ENCODE measurements at regions not wholly inside any gene's neighbourhood (a gene's known extent, or its start where the extent isn't known, plus 50 kb on each side); places are given as distances from the start of the nearest gene placed in this dataset.
"Not testable (repeated sequence)": the region's sequence is repeated elsewhere in the genome, so short reads cannot be mapped to it uniquely, and the experiment has no call there.

DNA sequence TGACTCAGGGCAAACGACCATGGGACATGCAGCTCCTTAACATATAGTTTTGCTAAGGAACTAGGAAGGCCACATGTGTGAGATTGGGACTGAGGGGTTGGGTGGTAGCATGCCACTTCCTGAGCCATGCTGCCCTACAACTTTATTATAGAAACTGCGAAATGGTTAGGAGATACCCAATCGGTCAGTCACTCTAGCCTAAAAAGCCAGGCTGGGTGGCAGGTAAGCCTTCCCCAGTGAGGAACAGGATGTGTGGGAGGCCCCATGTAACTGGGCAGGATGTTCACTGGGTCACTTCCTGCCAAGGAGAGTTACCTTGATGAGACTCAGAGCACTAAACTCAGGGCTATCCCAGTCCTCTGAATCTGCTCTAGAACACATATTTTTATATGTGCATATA is 123.5 kb downstream of the MAP3K7 start:
- DNase-seq: no peak

DNA sequence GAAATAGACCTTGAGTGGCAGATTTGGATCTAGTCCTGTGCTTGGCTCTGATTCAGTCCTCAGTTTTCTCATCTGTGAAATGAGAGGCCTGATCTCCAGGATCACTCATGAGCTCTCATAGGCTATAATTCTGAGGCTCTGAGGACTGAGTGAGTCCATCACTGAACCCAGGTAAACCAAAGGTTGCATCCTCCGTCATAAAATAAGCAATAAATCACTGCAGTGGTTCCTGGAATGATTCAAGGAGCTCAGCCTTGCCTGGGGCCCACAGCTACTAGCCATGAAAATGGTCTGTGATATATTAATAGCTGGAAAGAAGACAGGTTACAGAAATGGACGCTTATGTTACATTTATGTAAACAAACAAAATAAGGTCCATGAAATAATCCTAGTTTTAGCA is 124.8 kb downstream of the MAP3K7 start:
- DNase-seq: no peak

DNA sequence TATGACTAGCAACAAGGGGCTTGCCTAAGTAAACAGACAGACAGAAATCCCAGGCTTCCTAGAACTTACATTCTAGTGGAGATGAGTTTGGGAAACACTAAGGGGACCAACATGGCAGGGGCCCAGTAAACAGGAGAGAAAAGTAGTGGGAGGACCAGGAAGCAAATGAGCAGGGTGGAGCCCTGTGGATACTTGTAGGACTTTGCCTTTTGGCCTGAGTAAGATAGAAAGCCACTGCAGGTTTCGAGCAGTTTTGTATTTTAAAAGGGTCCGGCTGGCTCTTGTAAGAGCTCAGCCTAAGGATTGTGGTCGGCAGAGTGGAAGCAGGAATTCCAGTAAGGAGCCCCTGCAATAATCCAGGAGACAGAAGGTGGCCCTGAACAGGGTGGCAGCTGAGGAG is 125.5 kb downstream of the MAP3K7 start:
- no peak for DNase-seq

DNA sequence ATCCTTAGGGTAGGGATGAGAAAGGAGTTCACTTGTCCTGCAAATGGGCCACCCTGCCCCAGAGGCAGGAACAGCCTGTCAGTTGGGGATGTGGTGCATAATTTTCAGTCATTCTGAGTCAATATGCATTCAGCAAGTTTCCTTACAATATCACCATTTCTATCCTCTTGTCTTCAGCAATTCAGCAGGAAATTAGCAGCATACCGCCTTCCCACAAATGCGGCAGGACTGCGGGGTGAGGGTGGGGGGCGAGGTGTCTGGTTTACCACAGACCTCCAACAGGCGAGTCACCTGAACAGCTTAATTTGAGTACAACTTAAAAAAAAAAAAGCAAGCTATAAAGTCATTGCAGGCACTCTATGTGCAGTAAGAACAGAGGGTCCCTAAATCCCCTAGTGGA is 126.8 kb downstream of the MAP3K7 start:
- no peak for DNase-seq

DNA sequence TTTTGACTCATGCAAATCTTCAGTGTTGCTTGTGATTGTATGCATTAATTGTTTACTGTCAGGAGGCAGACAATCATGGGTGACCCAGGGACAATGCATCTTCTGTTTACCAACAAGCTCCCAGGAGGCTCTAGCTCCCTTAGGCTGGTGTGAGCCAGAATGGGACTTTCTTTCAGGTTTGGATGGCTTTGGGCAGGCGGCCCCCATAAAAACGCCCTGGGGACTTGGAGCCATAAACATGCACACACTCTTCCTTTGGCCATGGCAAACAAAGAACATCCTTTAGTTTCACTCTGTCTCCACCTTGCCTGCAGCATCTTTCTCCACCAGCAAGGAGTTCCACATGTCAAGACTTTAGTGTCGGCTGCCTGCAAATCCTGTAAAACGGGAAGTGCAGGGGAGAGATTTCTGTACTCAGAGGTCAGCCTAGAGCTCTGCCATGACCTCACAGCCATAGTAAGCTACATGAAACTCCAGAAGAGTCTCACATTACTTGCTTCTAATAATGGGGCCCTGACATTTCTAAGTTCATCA is 127.6 kb downstream of the MAP3K7 start:
- no peak for DNase-seq

DNA sequence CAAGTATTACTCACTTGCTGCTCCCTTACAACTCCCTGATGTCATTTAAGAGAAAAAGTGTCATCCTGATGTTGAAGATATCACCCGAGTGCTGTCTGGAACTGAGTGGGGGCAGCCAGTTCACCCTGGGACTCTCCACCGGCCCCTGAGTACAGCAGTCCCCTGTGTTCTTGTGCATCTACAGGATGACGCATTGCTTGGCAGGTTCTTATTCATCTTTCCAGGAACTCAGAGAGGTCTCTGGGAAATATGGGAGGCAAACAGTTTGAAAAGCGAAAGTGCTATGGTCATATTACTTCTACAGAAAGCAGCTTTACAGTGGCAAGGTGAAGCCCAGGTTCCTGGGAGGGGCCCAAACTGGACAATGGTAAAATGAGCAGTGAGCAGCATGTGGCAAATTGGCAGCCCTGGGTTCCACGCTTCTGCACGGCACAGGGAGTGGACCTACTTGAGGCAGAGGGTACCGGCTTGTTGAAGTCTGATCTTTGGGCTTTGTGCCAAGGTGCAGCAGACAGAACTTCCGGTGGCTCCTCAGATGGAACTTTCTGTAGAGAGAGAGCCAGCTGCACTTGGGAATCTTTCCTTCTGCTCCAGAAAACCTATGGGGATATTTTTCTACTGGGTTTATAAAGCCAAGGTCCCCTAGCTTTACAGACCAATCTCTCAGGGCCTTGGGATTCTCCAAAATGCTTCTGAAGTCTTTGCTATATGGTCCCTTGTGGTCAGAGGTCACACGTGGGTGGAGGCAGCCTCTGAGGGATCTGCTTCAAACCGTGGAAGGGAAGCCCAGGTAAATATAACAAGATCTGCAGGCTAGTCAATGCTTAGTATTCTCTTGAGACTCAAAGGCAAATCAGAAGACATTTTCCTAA is 128.3 kb downstream of the MAP3K7 start:
- DNase-seq: no peak

DNA sequence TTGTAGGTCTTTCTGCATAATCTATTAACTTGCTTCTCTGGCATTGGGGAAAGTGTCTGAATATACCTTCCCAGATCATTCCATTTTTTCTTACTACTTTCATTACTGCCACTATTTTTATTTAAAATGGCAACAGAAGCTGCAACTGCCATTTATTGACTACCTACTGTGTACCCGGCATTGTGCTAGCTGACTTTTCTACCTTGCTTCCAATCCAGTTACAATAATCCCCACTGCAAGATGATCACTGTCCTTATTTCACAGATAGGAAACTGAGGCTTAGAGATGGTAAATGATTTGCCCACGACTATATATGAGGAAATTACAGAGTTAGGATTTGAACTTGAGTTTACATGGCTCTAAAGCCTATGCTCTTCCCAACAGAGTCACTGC is 129.0 kb downstream of the MAP3K7 start:
- no peak for DNase-seq

DNA sequence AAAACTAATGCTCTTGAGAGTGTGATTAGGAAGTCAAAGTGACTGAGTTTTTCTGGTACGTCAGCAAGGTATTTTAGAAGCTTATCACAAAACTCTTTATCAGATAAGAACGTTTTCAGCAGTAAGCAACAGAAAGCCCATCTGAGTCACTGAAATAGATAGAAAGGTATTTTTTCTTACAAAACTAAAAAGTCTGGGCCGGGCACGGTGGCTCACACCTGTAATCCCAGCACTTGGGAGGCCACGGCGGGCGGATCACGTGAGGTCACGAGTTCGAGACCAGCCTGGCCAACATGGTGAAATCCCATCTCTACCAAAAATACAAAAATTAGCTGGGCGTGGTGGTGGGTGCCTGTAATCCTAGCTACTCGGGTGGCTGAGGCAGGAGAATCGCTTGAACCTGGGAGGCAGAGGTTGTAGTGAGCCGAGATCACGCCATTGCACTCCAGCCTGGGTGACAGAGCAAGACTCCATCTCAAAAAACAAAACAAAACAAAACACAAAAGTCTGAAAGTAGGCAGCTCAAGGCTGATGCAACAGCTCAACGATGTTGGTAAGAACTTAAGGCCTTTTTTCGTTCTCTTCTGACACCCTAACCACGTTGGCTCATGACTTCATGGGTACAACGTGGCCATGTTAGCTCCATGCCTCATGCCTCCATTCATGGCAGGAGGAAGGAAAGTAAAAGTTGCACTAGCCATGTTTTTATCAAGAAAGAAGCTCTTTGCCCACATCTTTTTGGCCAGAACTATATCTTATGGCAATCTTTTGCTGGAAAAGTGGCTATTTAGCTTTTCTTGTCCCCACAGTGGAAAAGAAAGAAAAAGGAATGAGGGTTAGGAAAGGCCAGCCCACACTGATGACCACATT is 129.6 kb downstream of the MAP3K7 start:
- DNase-seq: not testable (repeated sequence)

DNA sequence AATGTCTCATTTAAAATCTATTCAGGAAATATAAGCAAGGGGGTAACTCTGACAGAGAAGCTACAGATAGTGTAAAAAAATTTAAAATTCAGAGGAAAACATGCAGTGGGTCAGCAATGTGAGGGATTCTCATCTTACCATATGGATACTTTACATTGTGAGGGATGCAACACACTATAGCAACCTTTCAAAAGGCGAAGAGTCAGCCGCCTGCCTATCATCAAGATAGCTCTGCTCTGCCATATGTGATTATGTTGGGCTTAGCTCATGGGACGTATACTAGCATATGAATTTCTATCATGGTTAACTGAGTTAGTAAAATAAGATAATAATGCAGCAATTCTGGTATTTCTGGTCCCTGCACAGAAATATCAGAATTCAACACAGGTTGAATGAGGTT is 130.9 kb downstream of the MAP3K7 start:
- no peak for DNase-seq

DNA sequence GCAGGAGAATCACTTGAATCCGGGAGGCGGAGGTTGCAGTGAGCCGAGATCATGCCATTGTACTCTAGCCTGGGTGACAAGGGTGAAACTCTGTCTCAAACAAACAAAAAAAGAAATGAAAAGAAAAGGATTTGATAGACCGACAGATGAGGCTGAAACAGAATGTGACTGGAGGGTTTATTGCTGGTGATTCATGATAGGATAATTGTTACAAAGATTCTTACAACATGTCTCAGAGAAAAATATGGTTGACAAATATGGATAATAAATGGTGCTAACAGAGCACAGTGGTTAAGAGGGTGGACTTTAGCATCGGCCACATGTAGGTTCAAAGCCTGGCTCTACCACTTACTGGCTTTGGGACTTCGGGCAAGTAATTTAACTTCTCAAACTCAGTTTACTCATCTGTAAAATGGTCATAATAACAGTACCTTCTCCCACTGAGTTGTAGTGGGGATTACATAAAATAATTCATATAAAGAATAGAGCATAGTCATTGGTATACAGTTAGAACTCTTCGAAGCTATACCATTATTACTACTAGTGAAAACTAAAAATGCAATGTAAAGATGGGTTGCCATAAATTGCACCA is 131.9 kb downstream of the MAP3K7 start:
- DNase-seq: no peak

DNA sequence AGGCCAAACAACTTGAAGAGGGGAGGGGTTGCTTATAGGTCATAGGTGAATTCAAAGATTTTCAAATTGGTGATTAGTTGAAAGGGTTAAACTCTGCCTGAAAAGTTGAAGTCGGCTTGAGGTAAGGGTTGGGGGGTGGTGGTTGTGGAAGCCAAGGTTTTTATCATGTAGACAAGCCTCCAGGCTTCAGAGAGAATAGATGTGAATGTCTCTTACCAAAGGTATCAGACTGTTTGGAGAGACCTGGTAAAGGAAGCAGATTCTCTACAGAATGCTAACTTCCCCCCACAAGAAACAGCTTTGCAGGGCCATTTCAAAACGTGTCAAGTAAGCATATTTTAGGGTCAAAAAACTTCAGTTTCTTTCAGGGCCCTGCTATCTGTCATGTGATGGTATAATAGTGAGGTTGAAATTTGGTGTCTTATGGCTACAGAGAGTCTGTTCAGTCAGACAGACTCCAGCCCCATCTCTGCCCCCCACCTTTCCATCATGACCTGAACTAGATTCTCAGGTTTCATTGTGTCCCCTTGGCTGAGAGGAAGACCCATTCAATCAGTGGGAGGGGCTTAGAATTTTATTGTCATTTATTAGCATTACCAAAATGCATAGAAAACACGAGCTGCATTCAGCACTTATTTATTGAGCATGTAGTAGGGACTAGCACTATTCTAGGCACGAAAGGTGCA is 136.5 kb downstream of the MAP3K7 start:
- DNase-seq: no peak

DNA sequence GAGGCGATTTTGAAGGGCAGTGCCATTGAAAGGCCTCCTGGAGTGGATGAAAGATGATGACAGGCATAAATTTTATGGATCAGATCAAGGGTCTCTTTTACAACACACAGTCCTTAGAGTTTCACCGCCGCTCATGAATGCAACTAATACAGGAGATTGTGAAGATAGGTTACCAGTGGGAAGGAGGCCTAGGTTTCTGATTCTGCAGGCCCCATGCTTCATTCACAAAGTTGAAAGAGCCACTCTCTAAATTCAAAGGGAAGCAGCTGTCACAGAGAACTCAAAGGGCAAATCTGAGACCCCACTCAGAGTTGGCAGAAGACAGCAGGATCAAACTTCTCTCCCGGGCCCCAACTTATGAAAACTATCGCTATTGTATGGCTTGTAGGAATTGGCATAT is 137.6 kb downstream of the MAP3K7 start:
- DNase-seq: no peak

DNA sequence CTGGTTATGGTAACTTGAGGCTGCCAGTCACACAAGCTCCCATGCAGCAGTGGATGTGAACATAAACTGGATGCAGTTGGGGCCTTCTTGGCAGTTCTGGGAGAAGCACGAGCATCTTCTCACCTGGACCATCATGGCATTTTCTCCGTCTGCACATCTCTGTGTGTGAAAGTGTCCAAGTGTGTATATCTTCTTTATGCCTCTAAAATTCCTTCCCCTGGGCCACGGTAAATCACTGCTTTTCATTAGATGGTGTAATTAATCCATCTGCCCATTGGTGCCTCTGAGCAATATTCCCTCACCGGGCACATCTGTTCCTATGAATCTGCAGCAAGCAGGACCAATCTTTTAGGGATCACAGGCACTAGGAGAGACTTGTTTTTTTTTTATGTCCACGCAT is 138.0 kb downstream of the MAP3K7 start:
- no peak for DNase-seq

DNA sequence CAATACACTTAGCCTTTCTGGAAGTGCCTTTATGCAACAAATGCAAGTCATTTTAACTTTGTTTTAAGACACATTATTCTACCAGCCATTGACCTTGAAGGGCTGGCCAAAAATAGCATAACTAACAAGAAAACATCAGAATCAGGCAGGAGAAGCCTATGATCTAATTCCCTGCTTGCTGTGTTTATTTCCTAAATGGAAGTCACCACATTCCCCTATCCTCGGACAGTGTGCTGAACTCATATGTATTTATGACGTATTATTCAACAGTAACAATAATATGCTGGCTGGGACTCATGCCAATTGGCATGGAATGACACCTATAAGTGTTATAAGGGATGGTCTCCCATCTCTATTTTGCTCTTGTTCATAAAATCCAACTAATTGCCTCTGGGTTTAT is 140.7 kb downstream of the MAP3K7 start:
- no peak for DNase-seq

DNA sequence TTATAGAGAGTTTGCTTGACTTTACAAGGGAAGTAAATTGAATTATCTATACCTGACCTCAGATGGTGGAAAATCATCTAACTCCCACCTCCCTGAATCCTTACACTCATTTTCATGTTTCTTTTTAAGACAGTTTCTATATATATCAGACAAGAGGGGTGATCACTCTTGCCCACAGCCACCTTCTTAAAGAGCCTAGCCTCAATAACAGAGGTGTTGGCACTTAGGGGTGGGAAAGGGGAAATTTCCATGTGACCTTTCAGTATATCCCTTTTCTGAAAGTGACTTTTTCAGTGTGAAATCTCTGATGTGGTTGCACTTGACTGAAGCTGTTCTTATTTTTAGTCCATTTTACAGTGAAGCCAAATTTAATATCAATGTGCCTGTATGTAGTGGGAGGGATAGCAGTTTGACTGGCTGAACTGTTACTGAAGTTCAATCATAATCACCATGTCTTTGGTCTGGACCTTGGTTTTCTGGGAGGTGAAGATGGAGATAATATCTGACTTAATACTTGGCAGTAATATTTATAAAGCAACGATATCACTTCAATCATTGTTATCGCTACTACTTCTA is 141.3 kb downstream of the MAP3K7 start:
- no peak for DNase-seq

DNA sequence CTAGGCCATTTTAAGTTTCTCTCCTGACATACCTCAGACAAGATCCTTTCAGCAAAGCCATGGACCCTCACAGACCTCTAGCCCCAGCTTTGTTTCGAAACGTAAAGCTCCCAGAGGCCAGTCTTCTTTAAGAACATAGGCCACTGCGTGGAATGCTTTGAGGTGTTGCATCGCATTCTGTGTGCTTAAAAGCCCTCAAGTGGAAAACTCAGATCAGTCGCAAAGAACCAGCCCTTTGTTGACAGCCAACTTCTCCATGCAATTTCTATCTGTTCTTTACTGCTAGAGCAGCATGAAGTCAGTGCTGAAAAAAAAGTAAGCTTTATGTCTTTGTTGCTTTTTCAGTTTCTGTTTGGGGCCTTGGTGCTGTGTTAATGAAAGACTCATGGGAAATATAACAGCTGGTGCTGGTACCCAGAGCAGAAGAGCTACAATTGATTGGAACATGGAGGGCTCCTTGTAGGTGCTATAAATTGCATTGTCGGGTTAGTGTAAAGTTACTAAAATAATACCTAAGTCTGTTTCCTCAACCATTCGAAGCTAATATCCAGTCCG is 142.6 kb downstream of the MAP3K7 start:
- no peak for DNase-seq

DNA sequence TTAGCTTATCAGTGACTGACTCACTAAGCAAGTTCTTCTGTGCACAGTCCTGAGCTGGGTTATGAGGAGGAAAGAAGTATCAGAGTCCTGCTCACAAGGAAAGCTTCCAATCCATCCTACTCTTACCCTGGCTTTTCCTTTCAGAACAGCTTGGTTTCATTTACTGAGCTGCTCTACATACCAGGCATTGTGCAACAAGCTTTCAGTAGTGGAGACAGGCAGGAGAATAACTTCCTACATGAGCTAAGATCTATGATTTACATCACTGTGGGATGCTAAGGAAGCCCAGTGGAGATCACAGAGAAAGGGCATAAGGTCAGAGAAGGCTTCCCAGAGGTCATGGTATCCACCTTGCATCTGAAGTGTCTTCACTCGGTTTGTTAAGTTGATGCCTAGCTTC is 144.5 kb downstream of the MAP3K7 start:
- DNase-seq: no peak

DNA sequence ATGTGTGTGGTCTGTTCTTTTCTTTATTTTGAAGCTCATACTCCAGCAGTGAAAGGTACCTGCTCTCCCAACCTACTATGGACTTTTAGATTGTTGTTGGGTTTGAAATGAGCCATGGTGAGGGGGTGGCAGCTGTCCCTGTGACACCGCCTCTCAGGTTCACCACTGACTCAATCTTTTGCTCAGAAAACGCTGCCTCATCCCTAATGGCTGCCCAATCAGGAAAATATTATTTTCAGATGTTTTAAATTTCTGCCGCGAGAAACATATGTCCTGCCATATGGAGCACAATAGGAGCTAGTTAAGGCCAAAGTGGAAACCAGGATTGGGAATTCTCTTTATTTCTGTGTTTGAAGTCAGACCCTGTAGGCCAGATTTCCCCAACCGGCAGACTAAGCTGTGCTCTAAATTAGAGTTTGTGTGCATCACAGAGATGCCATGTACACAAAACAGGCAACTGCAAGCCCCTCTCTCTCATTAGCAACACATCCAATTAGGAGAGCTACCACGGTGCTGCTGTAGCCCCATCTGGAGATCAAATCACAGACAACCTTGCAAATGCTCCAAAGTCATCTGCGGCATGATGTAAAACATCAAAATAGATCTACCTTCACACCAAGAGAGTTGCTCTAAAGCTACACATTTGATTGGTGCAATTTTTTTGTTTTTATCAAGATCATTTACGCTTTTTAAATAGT is 144.1 kb upstream of the BACH2 start:
- DNase-seq: no peak

DNA sequence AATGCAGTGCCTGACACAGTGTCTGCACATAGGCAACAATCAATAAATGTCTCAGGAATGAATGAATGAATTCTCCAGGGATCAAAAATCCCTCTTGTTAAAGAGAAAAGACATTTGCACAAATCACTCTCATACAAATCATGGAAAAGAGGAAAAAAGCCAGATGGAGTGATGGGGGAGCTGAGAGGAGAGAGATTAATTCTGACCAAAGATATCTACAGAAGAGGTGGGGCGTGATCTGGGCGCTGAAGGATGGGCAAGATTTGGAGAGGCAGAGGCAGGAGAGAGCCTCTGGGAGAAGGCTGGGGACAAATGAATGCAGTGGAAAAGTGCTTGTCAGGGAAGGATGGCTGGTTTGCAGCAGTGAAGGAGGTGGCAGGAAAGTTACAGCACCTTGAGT is 142.9 kb upstream of the BACH2 start:
- DNase-seq: no peak

DNA sequence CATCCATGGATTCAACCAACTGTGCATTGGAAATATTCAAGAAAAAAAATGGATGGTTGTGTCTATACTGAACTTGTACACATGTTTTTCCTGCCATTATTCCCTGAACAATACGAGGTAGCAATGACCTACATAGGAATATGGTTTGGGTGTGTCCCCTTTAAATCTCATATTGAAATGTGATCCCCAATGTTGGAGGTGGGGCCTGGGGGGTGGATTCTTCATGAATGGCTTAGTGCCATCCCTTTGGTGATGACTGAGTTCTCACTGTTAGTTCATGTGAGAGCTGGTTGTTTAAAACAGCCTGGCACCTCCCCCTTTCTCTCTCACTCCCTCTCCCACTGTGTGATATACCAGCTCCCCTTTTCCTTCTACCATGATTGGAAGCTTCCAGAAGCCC is 139.8 kb upstream of the BACH2 start:
- no peak for DNase-seq

DNA sequence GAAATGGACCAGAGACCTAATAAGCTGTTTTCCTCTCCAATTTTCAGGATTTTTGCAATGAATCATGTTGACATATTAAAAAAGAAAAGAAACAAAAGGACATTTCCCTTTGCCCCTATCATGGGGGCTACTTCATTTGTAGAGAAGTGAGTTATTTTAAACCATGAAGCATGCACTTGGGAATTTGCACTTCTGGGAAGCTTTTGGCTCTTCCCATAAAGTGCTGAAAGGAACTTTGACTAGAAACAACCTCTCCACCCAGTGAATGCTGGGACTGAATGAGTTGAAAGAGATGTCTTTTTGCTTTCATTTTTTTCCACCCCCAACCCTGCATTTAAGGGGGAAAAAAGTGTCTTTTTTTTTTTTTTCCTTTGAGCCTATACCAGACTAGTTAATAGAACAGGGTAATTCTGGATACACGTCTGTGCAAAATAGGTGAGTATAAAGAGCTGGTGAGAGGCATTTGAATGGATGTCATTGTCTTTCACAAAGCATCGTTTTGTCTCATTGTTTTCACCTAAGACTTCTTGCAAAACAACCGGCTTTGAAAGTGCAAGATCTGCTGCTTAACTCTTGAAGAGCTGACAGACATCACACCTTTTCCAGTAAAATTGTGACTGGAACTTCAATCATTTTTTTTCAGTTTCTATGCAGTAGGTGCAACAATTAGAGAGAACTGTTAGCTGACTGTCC is 138.7 kb upstream of the BACH2 start:
- DNase-seq: no peak

Data from KG1 (cell line).